ENCODE measurements at regions not wholly inside any gene's neighbourhood (a gene's known extent, or its start where the extent isn't known, plus 50 kb on each side); places are given as distances from the start of the nearest gene placed in this dataset.

DNA sequence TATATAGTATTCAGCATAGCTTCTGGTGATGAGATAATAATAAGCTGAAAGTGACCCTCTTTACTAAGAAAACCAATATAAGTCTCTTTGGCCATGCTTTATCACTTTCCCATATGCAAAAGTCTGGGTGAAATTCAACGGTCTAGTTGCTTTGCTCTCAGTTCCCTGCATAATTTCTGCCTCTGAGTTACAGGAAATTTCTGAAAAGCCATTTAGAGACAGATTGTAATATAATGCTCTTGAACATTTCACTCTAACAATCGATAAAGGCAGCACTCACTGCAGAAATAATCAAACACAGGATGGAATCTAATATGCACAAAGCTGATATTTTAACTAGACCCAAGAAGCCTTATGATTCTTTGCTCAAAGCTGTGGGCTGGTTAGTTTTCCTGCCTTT, 100.1 kb upstream of the LIFR start:
- TF ChIP-seq EZH2phosphoT487 (IDR thresholded peaks at IDR 0.05; ENCODE audit: borderline replicate concordance): no peak
- TF ChIP-seq, protein P1, sequence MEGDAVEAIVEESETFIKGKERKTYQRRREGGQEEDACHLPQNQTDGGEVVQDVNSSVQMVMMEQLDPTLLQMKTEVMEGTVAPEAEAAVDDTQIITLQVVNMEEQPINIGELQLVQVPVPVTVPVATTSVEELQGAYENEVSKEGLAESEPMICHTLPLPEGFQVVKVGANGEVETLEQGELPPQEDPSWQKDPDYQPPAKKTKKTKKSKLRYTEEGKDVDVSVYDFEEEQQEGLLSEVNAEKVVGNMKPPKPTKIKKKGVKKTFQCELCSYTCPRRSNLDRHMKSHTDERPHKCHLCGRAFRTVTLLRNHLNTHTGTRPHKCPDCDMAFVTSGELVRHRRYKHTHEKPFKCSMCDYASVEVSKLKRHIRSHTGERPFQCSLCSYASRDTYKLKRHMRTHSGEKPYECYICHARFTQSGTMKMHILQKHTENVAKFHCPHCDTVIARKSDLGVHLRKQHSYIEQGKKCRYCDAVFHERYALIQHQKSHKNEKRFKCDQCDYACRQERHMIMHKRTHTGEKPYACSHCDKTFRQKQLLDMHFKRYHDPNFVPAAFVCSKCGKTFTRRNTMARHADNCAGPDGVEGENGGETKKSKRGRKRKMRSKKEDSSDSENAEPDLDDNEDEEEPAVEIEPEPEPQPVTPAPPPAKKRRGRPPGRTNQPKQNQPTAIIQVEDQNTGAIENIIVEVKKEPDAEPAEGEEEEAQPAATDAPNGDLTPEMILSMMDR (conservative IDR thresholded peaks at IDR 0.05; ENCODE audit: low read length): no peak
